ENCODE measurements at regions not wholly inside any gene's neighbourhood (a gene's known extent, or its start where the extent isn't known, plus 50 kb on each side); places are given as distances from the start of the nearest gene placed in this dataset.

DNA sequence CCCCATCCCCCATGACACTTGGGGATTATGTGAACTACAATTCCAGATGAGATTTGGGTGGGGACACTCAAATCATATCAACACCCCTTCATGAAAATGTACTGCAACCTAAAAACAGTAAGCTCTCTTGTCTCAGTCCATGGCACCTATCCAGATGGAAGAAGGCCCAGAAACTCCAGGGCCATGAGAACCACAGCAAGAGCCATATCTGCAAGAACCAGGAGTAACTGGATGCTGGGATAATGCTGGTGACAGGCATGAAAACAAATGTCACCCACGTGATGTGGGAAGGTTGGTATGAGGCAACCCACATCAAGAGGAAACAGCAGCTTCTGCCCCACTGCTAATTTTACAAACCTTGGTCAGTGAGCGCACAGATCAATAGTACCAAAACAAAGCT lies 400.1 kb upstream of the ERCC4 start:
- no peak for DNase-seq
- WGBS, 2 experiments (ENCODE audit: extremely low coverage in 2 of 2, insufficient read length in 1 of 2), result 100% methylated on average over 1 of the region's 2 CpGs; no CpG with 5 or more reads in 1 of the 2 experiments
- Histone ChIP-seq H3K27ac (ENCODE audit: insufficient read depth, low read length) (no peak overlapping the region), H3K9ac (ENCODE audit: low read depth, low read length) (no peak overlapping the region), H2BK120ac (ENCODE audit: low read depth, low read length) (no peak overlapping the region), H3K23ac (ENCODE audit: low read depth, low read length) (no peak overlapping the region), H3K36me3 (ENCODE audit: control insufficient read depth, insufficient read depth, low read length) (no peaks in the 10 kb centered on the region), H3K14ac (replicated peaks; ENCODE audit: low read depth, low read length) (no peak overlapping the region), H3K9me1 (ENCODE audit: insufficient read depth, low read length) (no peaks in the 10 kb centered on the region), H2BK20ac (ENCODE audit: low read depth, low read length) (no peak overlapping the region), H3K4me2 (ENCODE audit: low read depth, low read length) (no peak overlapping the region), H3K18ac (ENCODE audit: low read depth, low read length) (no peak overlapping the region), H3K56ac (ENCODE audit: extremely low read depth, insufficient read depth, low read length) (no peak overlapping the region), H3K27me3 (ENCODE audit: control insufficient read depth, insufficient read depth, low read length) (no peaks in the 10 kb centered on the region), H2AK9ac (replicated peaks; ENCODE audit: low read depth, low read length, poor library complexity) (no peak overlapping the region), H4K5ac (ENCODE audit: low read depth, low read length) (no peak overlapping the region), H4K91ac (ENCODE audit: insufficient read depth, low read depth, low read length) (no peak overlapping the region), H3K4me3 (ENCODE audit: insufficient read depth, low read depth, low read length) (no peak overlapping the region), H3K79me1 (ENCODE audit: low read depth in 1 of 2, low read length in 2 of 2) (no peaks in the 10 kb centered on the region), H3K4ac (ENCODE audit: low read depth, low read length) (no peak overlapping the region), H2BK15ac (ENCODE audit: low read depth, low read length) (no peak overlapping the region), H3K9me3 (ENCODE audit: control insufficient read depth, insufficient read depth, low read length) (peaks cover 13% of the 10 kb centered on the region), H4K20me1 (ENCODE audit: insufficient read depth, low read length) (no peaks in the 10 kb centered on the region), H2AK5ac (ENCODE audit: low read depth, low read length) (no peak overlapping the region), H2BK5ac (ENCODE audit: low read depth, low read length, poor library complexity, severe bottlenecking) (no peak overlapping the region), H4K8ac (ENCODE audit: low read depth in 2 of 2, low read length in 2 of 2) (no peak overlapping the region), H3K4me1 (ENCODE audit: control insufficient read depth, insufficient read depth, low read length) (no peaks in the 10 kb centered on the region), H2AFZ (replicated peaks; ENCODE audit: low read length, poor library complexity) (no peak overlapping the region)
- ATAC-seq (ENCODE audit: low read depth), result no peak
- BruUV-seq (replicated peaks), result no TSS peak
- TF ChIP-seq POLR2A (IDR thresholded peaks at IDR 0.05; ENCODE audit: low read depth, low read length), result no peak
- TF ChIP-seq CHD1 (IDR thresholded peaks at IDR 0.05; ENCODE audit: low read depth, low read length), result no peak
- TF ChIP-seq CEBPB (IDR thresholded peaks at IDR 0.05; ENCODE audit: low read depth, low read length), result no peak
- no peak for TF ChIP-seq MXI1 (IDR thresholded peaks at IDR 0.05; ENCODE audit: borderline replicate concordance, low read depth, low read length)
- TF ChIP-seq RAD21 (IDR thresholded peaks at IDR 0.05; ENCODE audit: low read length), result no peak
- TF ChIP-seq, protein P1, sequence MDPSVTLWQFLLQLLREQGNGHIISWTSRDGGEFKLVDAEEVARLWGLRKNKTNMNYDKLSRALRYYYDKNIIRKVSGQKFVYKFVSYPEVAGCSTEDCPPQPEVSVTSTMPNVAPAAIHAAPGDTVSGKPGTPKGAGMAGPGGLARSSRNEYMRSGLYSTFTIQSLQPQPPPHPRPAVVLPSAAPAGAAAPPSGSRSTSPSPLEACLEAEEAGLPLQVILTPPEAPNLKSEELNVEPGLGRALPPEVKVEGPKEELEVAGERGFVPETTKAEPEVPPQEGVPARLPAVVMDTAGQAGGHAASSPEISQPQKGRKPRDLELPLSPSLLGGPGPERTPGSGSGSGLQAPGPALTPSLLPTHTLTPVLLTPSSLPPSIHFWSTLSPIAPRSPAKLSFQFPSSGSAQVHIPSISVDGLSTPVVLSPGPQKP (IDR thresholded peaks at IDR 0.05; ENCODE audit: borderline replicate concordance, low read depth, low read length), result no peak
- TF ChIP-seq NFE2L2 (IDR thresholded peaks at IDR 0.05; ENCODE audit: low read depth, low read length), result no peak
- TF ChIP-seq RFX5 (IDR thresholded peaks at IDR 0.05; ENCODE audit: low read depth, low read length), result no peak
- TF ChIP-seq SMC3 (IDR thresholded peaks at IDR 0.05; ENCODE audit: low read depth, low read length), result no peak
- TF ChIP-seq, protein P2, sequence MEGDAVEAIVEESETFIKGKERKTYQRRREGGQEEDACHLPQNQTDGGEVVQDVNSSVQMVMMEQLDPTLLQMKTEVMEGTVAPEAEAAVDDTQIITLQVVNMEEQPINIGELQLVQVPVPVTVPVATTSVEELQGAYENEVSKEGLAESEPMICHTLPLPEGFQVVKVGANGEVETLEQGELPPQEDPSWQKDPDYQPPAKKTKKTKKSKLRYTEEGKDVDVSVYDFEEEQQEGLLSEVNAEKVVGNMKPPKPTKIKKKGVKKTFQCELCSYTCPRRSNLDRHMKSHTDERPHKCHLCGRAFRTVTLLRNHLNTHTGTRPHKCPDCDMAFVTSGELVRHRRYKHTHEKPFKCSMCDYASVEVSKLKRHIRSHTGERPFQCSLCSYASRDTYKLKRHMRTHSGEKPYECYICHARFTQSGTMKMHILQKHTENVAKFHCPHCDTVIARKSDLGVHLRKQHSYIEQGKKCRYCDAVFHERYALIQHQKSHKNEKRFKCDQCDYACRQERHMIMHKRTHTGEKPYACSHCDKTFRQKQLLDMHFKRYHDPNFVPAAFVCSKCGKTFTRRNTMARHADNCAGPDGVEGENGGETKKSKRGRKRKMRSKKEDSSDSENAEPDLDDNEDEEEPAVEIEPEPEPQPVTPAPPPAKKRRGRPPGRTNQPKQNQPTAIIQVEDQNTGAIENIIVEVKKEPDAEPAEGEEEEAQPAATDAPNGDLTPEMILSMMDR (conservative IDR thresholded peaks at IDR 0.05; ENCODE audit: low read depth, low read length), result no peak
- TF ChIP-seq FOS (IDR thresholded peaks at IDR 0.05; ENCODE audit: low read depth, low read length), result no peak
- no peak for TF ChIP-seq USF2 (IDR thresholded peaks at IDR 0.05; ENCODE audit: low read depth, low read length)
- TF ChIP-seq MAZ (IDR thresholded peaks at IDR 0.05; ENCODE audit: borderline replicate concordance, low read depth, low read length), result no peak
- TF ChIP-seq MAFK (IDR thresholded peaks at IDR 0.05; ENCODE audit: low read depth, low read length), result no peak
- no peak for TF ChIP-seq RCOR1 (IDR thresholded peaks at IDR 0.05; ENCODE audit: insufficient replicate concordance, low read length)
- no peak for TF ChIP-seq BHLHE40 (IDR thresholded peaks at IDR 0.05; ENCODE audit: low read depth, low read length)
- ChIA-PET POLR2A (ENCODE audit: unreplicated experiment) (no interaction called here), CTCF (no interaction called here)
- in situ Hi-C loops (cut with MboI; ENCODE audit: low sequenced_read_pairs) (no loop called here), intact Hi-C loops (cut with micrococcal nuclease) (no loop called here), dilution Hi-C loops (cut with HindIII; ENCODE audit: low sequenced_read_pairs, unreplicated experiment) (no loop called here)

Measured in IMR-90 (cell line).